Panc1 (cell line): ENCODE measurements at regions not wholly inside any gene's neighbourhood (a gene's known extent, or its start where the extent isn't known, plus 50 kb on each side); places are given as distances from the start of the nearest gene placed in this dataset.

Source experiments
- POLR2AphosphoS5 ChIP-seq: IDR thresholded peaks from 2 replicates; pipeline ENCODE4 v1.6.1; 2012; ENCODE audit warnings: mild to moderate bottlenecking, low read depth, low read length, moderate library complexity
- SIN3A ChIP-seq: IDR thresholded peaks from 2 replicates; pipeline ENCODE4 v1.6.1; 2012; ENCODE audit warnings: low read depth, mild to moderate bottlenecking, low read length, moderate library complexity, borderline replicate concordance; ENCODE audit not compliant: insufficient read depth
- TCF7L2 ChIP-seq: IDR thresholded peaks from 2 replicates; pipeline ENCODE4 v1.6.1; 2011; ENCODE audit warnings: mild to moderate bottlenecking, low read depth, low read length, inconsistent platforms
- TF ChIP-seq, protein P1 (sequence below): fragments of 450-650 bp; IDR thresholded peaks from 2 replicates; pipeline ENCODE4 v1.5.1; 2017; ENCODE audit warnings: mild to moderate bottlenecking
- TF ChIP-seq, protein P2 (sequence below), 2 experiments: IDR thresholded peaks; 2 replicates each; pipeline ENCODE4 v1.6.1; 2011 to 2012; ENCODE audit warnings: low read depth in 2 of 2, control low read depth in 1 of 2, low read length in 1 of 2, mild to moderate bottlenecking in 1 of 2, moderate library complexity in 1 of 2; ENCODE audit not compliant: insufficient read depth in 1 of 2

DNA sequence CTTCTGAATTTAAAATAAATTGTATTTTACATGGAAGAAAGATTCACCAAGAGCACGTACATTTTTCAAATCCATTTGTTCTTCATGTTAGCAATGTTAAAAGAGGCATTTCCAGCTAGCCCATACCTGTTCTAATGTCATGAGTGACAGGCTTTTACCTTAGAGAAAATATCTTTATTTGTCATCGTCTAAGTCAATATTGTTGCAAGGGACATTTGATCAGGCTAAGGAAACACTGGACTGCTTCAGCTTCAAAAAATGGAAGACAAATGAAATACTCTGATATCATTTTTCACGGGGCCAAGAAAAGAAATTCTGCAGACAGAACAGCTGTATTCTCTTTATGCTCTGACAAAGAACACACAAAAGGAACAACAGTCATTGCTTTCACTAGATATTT lies 207.7 kb downstream of the RCHY1 start:
- TF ChIP-seq POLR2AphosphoS5, result no peak
- TF ChIP-seq, protein P1, sequence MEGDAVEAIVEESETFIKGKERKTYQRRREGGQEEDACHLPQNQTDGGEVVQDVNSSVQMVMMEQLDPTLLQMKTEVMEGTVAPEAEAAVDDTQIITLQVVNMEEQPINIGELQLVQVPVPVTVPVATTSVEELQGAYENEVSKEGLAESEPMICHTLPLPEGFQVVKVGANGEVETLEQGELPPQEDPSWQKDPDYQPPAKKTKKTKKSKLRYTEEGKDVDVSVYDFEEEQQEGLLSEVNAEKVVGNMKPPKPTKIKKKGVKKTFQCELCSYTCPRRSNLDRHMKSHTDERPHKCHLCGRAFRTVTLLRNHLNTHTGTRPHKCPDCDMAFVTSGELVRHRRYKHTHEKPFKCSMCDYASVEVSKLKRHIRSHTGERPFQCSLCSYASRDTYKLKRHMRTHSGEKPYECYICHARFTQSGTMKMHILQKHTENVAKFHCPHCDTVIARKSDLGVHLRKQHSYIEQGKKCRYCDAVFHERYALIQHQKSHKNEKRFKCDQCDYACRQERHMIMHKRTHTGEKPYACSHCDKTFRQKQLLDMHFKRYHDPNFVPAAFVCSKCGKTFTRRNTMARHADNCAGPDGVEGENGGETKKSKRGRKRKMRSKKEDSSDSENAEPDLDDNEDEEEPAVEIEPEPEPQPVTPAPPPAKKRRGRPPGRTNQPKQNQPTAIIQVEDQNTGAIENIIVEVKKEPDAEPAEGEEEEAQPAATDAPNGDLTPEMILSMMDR, result no peak
- TF ChIP-seq SIN3A, result no peak
- TF ChIP-seq, protein P2, sequence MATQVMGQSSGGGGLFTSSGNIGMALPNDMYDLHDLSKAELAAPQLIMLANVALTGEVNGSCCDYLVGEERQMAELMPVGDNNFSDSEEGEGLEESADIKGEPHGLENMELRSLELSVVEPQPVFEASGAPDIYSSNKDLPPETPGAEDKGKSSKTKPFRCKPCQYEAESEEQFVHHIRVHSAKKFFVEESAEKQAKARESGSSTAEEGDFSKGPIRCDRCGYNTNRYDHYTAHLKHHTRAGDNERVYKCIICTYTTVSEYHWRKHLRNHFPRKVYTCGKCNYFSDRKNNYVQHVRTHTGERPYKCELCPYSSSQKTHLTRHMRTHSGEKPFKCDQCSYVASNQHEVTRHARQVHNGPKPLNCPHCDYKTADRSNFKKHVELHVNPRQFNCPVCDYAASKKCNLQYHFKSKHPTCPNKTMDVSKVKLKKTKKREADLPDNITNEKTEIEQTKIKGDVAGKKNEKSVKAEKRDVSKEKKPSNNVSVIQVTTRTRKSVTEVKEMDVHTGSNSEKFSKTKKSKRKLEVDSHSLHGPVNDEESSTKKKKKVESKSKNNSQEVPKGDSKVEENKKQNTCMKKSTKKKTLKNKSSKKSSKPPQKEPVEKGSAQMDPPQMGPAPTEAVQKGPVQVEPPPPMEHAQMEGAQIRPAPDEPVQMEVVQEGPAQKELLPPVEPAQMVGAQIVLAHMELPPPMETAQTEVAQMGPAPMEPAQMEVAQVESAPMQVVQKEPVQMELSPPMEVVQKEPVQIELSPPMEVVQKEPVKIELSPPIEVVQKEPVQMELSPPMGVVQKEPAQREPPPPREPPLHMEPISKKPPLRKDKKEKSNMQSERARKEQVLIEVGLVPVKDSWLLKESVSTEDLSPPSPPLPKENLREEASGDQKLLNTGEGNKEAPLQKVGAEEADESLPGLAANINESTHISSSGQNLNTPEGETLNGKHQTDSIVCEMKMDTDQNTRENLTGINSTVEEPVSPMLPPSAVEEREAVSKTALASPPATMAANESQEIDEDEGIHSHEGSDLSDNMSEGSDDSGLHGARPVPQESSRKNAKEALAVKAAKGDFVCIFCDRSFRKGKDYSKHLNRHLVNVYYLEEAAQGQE (IDR thresholded peaks at IDR 0.05; ENCODE audit: insufficient read depth in 1 of 2, low read depth in 2 of 2, low read length in 1 of 2), result no peak
- no peak for TF ChIP-seq TCF7L2
